A673 (cell line): ENCODE measurements at regions not wholly inside any gene's neighbourhood (a gene's known extent, or its start where the extent isn't known, plus 50 kb on each side); places are given as distances from the start of the nearest gene placed in this dataset.

Experiments used
- BruUV-seq: library from RNA; stranded (reverse); fragments of 400-500 nt; replicated peaks from 2 replicates; lab custom pipeline; 2021; lab: Mats Ljungman, UMichigan
- CTCF ChIA-PET: fragments of 300-600 bp; sonication (Branson Sonifier 250); formaldehyde crosslinking; loops from one replicate; lab custom pipeline; 2022; ENCODE audit warnings: antibody characterized with exemption; lab: Charles Lee
- POLR2A ChIA-PET: fragments of 300-600 bp; sonication (Branson Sonifier 250); formaldehyde crosslinking; loops from one replicate; lab custom pipeline; 2022; ENCODE audit warnings: antibody characterized with exemption; ENCODE audit not compliant: low non-redundant PET; lab: Charles Lee
- DNase-seq: peaks from one replicate; pipeline ENCODE4 v3.0.0-alpha.2; 2015; ENCODE audit warnings: low spot score
- H3K27ac ChIP-seq: fragments of 200-600 bp; sonication (generic); 2 replicates; pipeline ENCODE4 v1.5.1; 2016; ENCODE audit warnings: mixed run types, low read depth, mild to moderate bottlenecking, mixed read lengths, antibody characterized with exemption, low read length; ENCODE audit not compliant: poor library complexity, severe bottlenecking
- H3K27me3 ChIP-seq: fragments of 200-600 bp; sonication (generic); replicated peaks from 2 replicates; pipeline ENCODE4 v1.6.1; 2017; ENCODE audit warnings: mixed run types, low read depth, mild to moderate bottlenecking, mixed read lengths, antibody characterized with exemption, low read length; ENCODE audit not compliant: insufficient read depth, poor library complexity
- H3K36me3 ChIP-seq: fragments of 200-600 bp; sonication (generic); 2 replicates; pipeline ENCODE4 v1.6.1; 2016; ENCODE audit warnings: mixed run types, mild to moderate bottlenecking, mixed read lengths, antibody characterized with exemption, low read length; ENCODE audit not compliant: insufficient read depth, poor library complexity, severe bottlenecking
- H3K4me1 ChIP-seq: fragments of 200-600 bp; sonication (generic); 2 replicates; pipeline ENCODE4 v1.6.1; 2017; ENCODE audit warnings: mixed run types, mild to moderate bottlenecking, mixed read lengths, antibody characterized with exemption, low read length; ENCODE audit not compliant: insufficient read depth, poor library complexity, severe bottlenecking
- H3K4me3 ChIP-seq: fragments of 200-600 bp; sonication (generic); 2 replicates; pipeline ENCODE4 v1.5.1; 2016; ENCODE audit warnings: low read depth, mixed run types, mild to moderate bottlenecking, mixed read lengths, low read length; ENCODE audit not compliant: poor library complexity, severe bottlenecking
- H3K9me3 ChIP-seq: fragments of 200-600 bp; sonication (generic); 2 replicates; pipeline ENCODE4 v1.6.1; 2016; ENCODE audit warnings: mixed run types, low read depth, mild to moderate bottlenecking, mixed read lengths, antibody characterized with exemption, low read length; ENCODE audit not compliant: poor library complexity, severe bottlenecking
- CTCF ChIP-seq: fragments of 300-800, 200-600 bp; sonication (generic); conservative IDR thresholded peaks from 2 replicates; pipeline ENCODE4 v1.5.1; 2017; ENCODE audit warnings: low read depth, mild to moderate bottlenecking, antibody characterized with exemption, low read length, moderate library complexity, mixed read lengths
- EZH2 ChIP-seq: fragments of 200-600 bp; sonication (generic); IDR thresholded peaks from 2 replicates; pipeline ENCODE4 v1.6.1; 2017; ENCODE audit warnings: borderline replicate concordance, low read depth, mild to moderate bottlenecking, mixed read lengths, antibody characterized with exemption, low read length; ENCODE audit not compliant: poor library complexity, severe bottlenecking
- intact Hi-C: fragments of 100-400 bp; cut with micrococcal nuclease; formaldehyde crosslinking; loops from one replicate; pipeline ENCODE4 v1.10.0; 2022; ENCODE audit not compliant: unreplicated experiment

DNA sequence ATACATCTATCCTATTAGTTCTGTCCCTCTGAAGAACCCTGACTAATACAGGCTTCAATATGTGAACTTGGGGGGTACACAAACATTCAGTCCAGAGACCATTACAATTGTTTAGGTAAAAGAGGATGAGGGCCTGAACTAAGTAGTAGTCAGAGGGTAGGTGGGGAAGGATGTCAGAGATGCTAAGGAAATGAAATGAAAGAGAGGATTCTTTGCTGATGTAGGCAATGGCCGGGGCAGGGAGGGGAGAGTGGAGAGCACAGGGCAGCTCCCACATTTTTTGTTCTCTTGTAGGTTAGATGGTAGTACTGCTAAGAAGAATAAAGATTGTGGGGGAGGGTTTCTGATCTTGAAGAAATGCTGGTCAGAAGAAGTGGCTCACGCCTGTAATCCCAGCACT, 60.8 kb downstream of the SOX4 start:
- no peak overlapping the region for H3K4me3 ChIP-seq
- BruUV-seq: no TSS peak
- ChIA-PET CTCF (no interaction called here), POLR2A (no interaction called here)
- no peaks in the 10 kb centered on the region for H3K36me3 ChIP-seq
- no peaks in the 10 kb centered on the region for H3K4me1 ChIP-seq
- no peaks in the 10 kb centered on the region for H3K27me3 ChIP-seq
- TF ChIP-seq CTCF: no peak
- no peak for TF ChIP-seq EZH2
- intact Hi-C loops: no loop called here
- no peak overlapping the region for H3K27ac ChIP-seq
- no peak for DNase-seq
- H3K9me3 ChIP-seq: no peaks in the 10 kb centered on the region

GRCh38 chr6:21663966-21664313, 70.4 kb downstream of the SOX4 start:
- H3K4me1 ChIP-seq: peaks cover 19% of the 10 kb centered on the region
- peaks cover 73% of the 10 kb centered on the region for H3K27me3 ChIP-seq
- H3K9me3 ChIP-seq: no peaks in the 10 kb centered on the region
- no peak for DNase-seq
- BruUV-seq: no TSS peak
- TF ChIP-seq EZH2: no peak
- TF ChIP-seq CTCF: no peak
- ChIA-PET POLR2A (no interaction called here), CTCF (no interaction called here)
- intact Hi-C loops: no loop called here
- H3K27ac ChIP-seq: no peak overlapping the region
- peak overlapping the region; percentile 41 for H3K4me3 ChIP-seq
- H3K36me3 ChIP-seq: no peaks in the 10 kb centered on the region

GRCh38 chr6:21664314-21665109, 71.0 kb downstream of the SOX4 start:
- ChIA-PET POLR2A (interaction anchor here (0.5 kb wide), 1 partner anchor 88 kb away, joined by 3 read pairs; no protein-coding TSS in a partner anchor), CTCF (no interaction called here)
- DNase-seq: peak; percentile 45
- intact Hi-C loops: no loop called here
- Histone ChIP-seq H3K9me3 (no peaks in the 10 kb centered on the region), H3K27me3 (peaks cover 76% of the 10 kb centered on the region), H3K4me3 (peak overlapping the region; percentile 41), H3K4me1 (peaks cover 19% of the 10 kb centered on the region), H3K27ac (no peak overlapping the region), H3K36me3 (no peaks in the 10 kb centered on the region)
- BruUV-seq: no TSS peak
- TF ChIP-seq EZH2: peak; percentile 69
- TF ChIP-seq CTCF: no peak
